A673 (cell line): ENCODE measurements at regions not wholly inside any gene's neighbourhood (a gene's known extent, or its start where the extent isn't known, plus 50 kb on each side); places are given as distances from the start of the nearest gene placed in this dataset.

ENCODE experiments used
- BruUV-seq: library from RNA; stranded (reverse); fragments of 400-500 nt; replicated peaks from 2 replicates; lab custom pipeline; 2021; lab: Mats Ljungman, UMichigan
- CTCF ChIA-PET: fragments of 300-600 bp; sonication (Branson Sonifier 250); formaldehyde crosslinking; loops from one replicate; lab custom pipeline; 2022; ENCODE audit warnings: antibody characterized with exemption; lab: Charles Lee
- POLR2A ChIA-PET: fragments of 300-600 bp; sonication (Branson Sonifier 250); formaldehyde crosslinking; loops from one replicate; lab custom pipeline; 2022; ENCODE audit warnings: antibody characterized with exemption; ENCODE audit not compliant: low non-redundant PET; lab: Charles Lee
- DNase-seq: peaks from one replicate; pipeline ENCODE4 v3.0.0-alpha.2; 2015; ENCODE audit warnings: low spot score
- H3K27ac ChIP-seq: fragments of 200-600 bp; sonication (generic); 2 replicates; pipeline ENCODE4 v1.5.1; 2016; ENCODE audit warnings: mixed run types, low read depth, mild to moderate bottlenecking, mixed read lengths, antibody characterized with exemption, low read length; ENCODE audit not compliant: poor library complexity, severe bottlenecking
- H3K27me3 ChIP-seq: fragments of 200-600 bp; sonication (generic); replicated peaks from 2 replicates; pipeline ENCODE4 v1.6.1; 2017; ENCODE audit warnings: mixed run types, low read depth, mild to moderate bottlenecking, mixed read lengths, antibody characterized with exemption, low read length; ENCODE audit not compliant: insufficient read depth, poor library complexity
- H3K36me3 ChIP-seq: fragments of 200-600 bp; sonication (generic); 2 replicates; pipeline ENCODE4 v1.6.1; 2016; ENCODE audit warnings: mixed run types, mild to moderate bottlenecking, mixed read lengths, antibody characterized with exemption, low read length; ENCODE audit not compliant: insufficient read depth, poor library complexity, severe bottlenecking
- H3K4me1 ChIP-seq: fragments of 200-600 bp; sonication (generic); 2 replicates; pipeline ENCODE4 v1.6.1; 2017; ENCODE audit warnings: mixed run types, mild to moderate bottlenecking, mixed read lengths, antibody characterized with exemption, low read length; ENCODE audit not compliant: insufficient read depth, poor library complexity, severe bottlenecking
- H3K4me3 ChIP-seq: fragments of 200-600 bp; sonication (generic); 2 replicates; pipeline ENCODE4 v1.5.1; 2016; ENCODE audit warnings: low read depth, mixed run types, mild to moderate bottlenecking, mixed read lengths, low read length; ENCODE audit not compliant: poor library complexity, severe bottlenecking
- H3K9me3 ChIP-seq: fragments of 200-600 bp; sonication (generic); 2 replicates; pipeline ENCODE4 v1.6.1; 2016; ENCODE audit warnings: mixed run types, low read depth, mild to moderate bottlenecking, mixed read lengths, antibody characterized with exemption, low read length; ENCODE audit not compliant: poor library complexity, severe bottlenecking
- EZH2 ChIP-seq: fragments of 200-600 bp; sonication (generic); IDR thresholded peaks from 2 replicates; pipeline ENCODE4 v1.6.1; 2017; ENCODE audit warnings: borderline replicate concordance, low read depth, mild to moderate bottlenecking, mixed read lengths, antibody characterized with exemption, low read length; ENCODE audit not compliant: poor library complexity, severe bottlenecking
- intact Hi-C: fragments of 100-400 bp; cut with micrococcal nuclease; formaldehyde crosslinking; loops from one replicate; pipeline ENCODE4 v1.10.0; 2022; ENCODE audit not compliant: unreplicated experiment
- TF ChIP-seq, protein P1 (sequence below): fragments of 300-800, 200-600 bp; sonication (generic); conservative IDR thresholded peaks from 2 replicates; pipeline ENCODE4 v1.5.1; 2017; ENCODE audit warnings: low read depth, mild to moderate bottlenecking, antibody characterized with exemption, low read length, moderate library complexity, mixed read lengths

DNA sequence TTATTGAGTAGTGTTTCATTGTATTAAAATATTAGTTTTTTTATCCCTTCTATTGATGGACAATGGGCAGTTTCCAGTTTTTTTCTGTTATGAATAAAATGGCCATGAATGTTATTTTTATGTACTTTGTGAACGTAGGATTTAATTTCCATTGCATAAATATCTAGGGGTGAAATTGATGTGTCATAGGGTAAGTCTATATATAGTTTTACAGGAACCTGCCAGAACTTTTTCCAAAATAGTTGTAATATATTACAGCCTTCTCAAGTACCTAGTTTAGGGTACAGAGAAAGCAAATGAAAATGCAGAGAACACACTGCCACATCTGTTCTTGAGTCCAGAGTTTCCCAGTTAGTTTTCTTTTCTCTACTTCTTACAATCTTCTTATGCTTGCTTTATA lies 378.6 kb downstream of the MEIS1 start:
- ChIA-PET POLR2A (no interaction called here), CTCF (no interaction called here)
- intact Hi-C loops: no loop called here
- Histone ChIP-seq H3K4me1 (no peaks in the 10 kb centered on the region), H3K27me3 (no peaks in the 10 kb centered on the region), H3K9me3 (peaks cover 3% of the 10 kb centered on the region), H3K27ac (no peak overlapping the region), H3K4me3 (no peak overlapping the region), H3K36me3 (no peaks in the 10 kb centered on the region)
- DNase-seq: no peak
- TF ChIP-seq, protein P1, sequence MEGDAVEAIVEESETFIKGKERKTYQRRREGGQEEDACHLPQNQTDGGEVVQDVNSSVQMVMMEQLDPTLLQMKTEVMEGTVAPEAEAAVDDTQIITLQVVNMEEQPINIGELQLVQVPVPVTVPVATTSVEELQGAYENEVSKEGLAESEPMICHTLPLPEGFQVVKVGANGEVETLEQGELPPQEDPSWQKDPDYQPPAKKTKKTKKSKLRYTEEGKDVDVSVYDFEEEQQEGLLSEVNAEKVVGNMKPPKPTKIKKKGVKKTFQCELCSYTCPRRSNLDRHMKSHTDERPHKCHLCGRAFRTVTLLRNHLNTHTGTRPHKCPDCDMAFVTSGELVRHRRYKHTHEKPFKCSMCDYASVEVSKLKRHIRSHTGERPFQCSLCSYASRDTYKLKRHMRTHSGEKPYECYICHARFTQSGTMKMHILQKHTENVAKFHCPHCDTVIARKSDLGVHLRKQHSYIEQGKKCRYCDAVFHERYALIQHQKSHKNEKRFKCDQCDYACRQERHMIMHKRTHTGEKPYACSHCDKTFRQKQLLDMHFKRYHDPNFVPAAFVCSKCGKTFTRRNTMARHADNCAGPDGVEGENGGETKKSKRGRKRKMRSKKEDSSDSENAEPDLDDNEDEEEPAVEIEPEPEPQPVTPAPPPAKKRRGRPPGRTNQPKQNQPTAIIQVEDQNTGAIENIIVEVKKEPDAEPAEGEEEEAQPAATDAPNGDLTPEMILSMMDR: no peak
- no TSS peak for BruUV-seq

- no peak overlapping the region for H3K4me3 ChIP-seq
- no peaks in the 10 kb centered on the region for H3K36me3 ChIP-seq
- no peak overlapping the region for H3K27ac ChIP-seq
- no TSS peak for BruUV-seq
- TF ChIP-seq, protein P1: no peak
- no peak for TF ChIP-seq EZH2
- no peaks in the 10 kb centered on the region for H3K27me3 ChIP-seq
- H3K9me3 ChIP-seq: peaks cover 5% of the 10 kb centered on the region
- no peak for DNase-seq
- no peaks in the 10 kb centered on the region for H3K4me1 ChIP-seq
- ChIA-PET POLR2A (no interaction called here), CTCF (no interaction called here)
- intact Hi-C loops: no loop called here
Measured at GRCh38 chr2:66813976-66814375, 379.1 kb downstream of the MEIS1 start.

DNA sequence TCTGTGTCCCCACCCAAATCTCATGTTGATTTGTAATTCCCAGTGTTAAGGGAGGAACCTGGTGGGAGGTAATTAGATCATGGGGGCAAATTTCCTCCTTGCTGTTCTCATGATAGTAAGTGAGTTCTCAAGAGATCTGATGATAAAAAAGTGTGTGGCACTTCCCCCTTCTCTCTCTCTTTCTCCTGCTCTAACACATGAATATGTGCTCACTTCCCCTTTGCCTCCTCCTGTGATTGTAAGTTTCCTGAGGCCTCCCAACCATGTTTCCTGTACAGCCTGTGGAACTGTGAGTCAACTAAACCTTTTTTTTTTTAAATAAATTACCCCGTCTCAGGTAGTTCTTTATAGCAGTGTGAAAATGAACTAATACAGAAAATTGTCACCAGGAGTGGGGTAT lies 380.0 kb downstream of the MEIS1 start:
- DNase-seq: no peak
- Histone ChIP-seq H3K4me3 (no peak overlapping the region), H3K9me3 (peaks cover 5% of the 10 kb centered on the region), H3K4me1 (no peaks in the 10 kb centered on the region), H3K27ac (no peak overlapping the region), H3K36me3 (no peaks in the 10 kb centered on the region), H3K27me3 (no peaks in the 10 kb centered on the region)
- CTCF ChIA-PET: no interaction called here
- POLR2A ChIA-PET: no interaction called here
- TF ChIP-seq, protein P1: no peak
- TF ChIP-seq EZH2: no peak
- intact Hi-C loops: no loop called here
- BruUV-seq: no TSS peak
